ENCODE measurements at regions not wholly inside any gene's neighbourhood (a gene's known extent, or its start where the extent isn't known, plus 50 kb on each side); places are given as distances from the start of the nearest gene placed in this dataset.

GRCh38 chr15:101563176-101563796 lies 73.8 kb upstream of the PCSK6 start:
- no peak for DNase-seq
- Histone ChIP-seq H3K4me3 (ENCODE audit: low read depth, low read length) (no peak overlapping the region), H3K27ac (no peak overlapping the region), H3K36me3 (no peaks in the 10 kb centered on the region), H3K9me3 (ENCODE audit: severe bottlenecking) (no peaks in the 10 kb centered on the region), H3K27me3 (ENCODE audit: insufficient read depth, low read depth, severe bottlenecking) (peaks cover 5% of the 10 kb centered on the region)
- TF ChIP-seq CTCF (IDR thresholded peaks at IDR 0.05; ENCODE audit: low read depth, low read length) = no peak

- Histone ChIP-seq H3K36me3 (no peaks in the 10 kb centered on the region), H3K27ac (no peak overlapping the region), H3K4me3 (ENCODE audit: low read depth, low read length) (no peak overlapping the region), H3K27me3 (ENCODE audit: insufficient read depth, low read depth, severe bottlenecking) (peaks cover 5% of the 10 kb centered on the region), H3K9me3 (ENCODE audit: severe bottlenecking) (no peaks in the 10 kb centered on the region)
- no peak for DNase-seq
- TF ChIP-seq CTCF (IDR thresholded peaks at IDR 0.05; ENCODE audit: low read depth, low read length) = no peak
Measured at GRCh38 chr15:101562428-101563059, 73.0 kb upstream of the PCSK6 start.

- Histone ChIP-seq H3K27ac (no peak overlapping the region), H3K27me3 (ENCODE audit: insufficient read depth, low read depth, severe bottlenecking) (peaks cover 5% of the 10 kb centered on the region), H3K9me3 (ENCODE audit: severe bottlenecking) (no peaks in the 10 kb centered on the region), H3K4me3 (ENCODE audit: low read depth, low read length) (no peak overlapping the region), H3K36me3 (no peaks in the 10 kb centered on the region)
- DNase-seq = no peak
- no peak for TF ChIP-seq CTCF (IDR thresholded peaks at IDR 0.05; ENCODE audit: low read depth, low read length)
Measured at GRCh38 chr15:101561584-101561906, 72.0 kb upstream of the PCSK6 start.

- H3K36me3 ChIP-seq = no peaks in the 10 kb centered on the region
- TF ChIP-seq CTCF (IDR thresholded peaks at IDR 0.05; ENCODE audit: low read depth, low read length) = no peak
- H3K27me3 ChIP-seq (ENCODE audit: insufficient read depth, low read depth, severe bottlenecking) = peaks cover 5% of the 10 kb centered on the region
- DNase-seq = no peak
- no peak overlapping the region for H3K4me3 ChIP-seq (ENCODE audit: low read depth, low read length)
- H3K9me3 ChIP-seq (ENCODE audit: severe bottlenecking) = no peaks in the 10 kb centered on the region
- H3K27ac ChIP-seq = no peak overlapping the region
Measured at GRCh38 chr15:101560722-101561583, 71.4 kb upstream of the PCSK6 start.

- no peak for DNase-seq
- TF ChIP-seq CTCF (IDR thresholded peaks at IDR 0.05; ENCODE audit: low read depth, low read length) = no peak
- no peaks in the 10 kb centered on the region for H3K36me3 ChIP-seq
- H3K27me3 ChIP-seq (ENCODE audit: insufficient read depth, low read depth, severe bottlenecking) = peaks cover 5% of the 10 kb centered on the region
- H3K4me3 ChIP-seq (ENCODE audit: low read depth, low read length) = no peak overlapping the region
- H3K9me3 ChIP-seq (ENCODE audit: severe bottlenecking) = no peaks in the 10 kb centered on the region
- H3K27ac ChIP-seq = no peak overlapping the region
Measured at GRCh38 chr15:101559952-101560351, 70.4 kb upstream of the PCSK6 start.
